ENCODE measurements at regions not wholly inside any gene's neighbourhood (a gene's known extent, or its start where the extent isn't known, plus 50 kb on each side); places are given as distances from the start of the nearest gene placed in this dataset.

GRCh38 chr5:93071710-93072109, 509.3 kb downstream of the NR2F1-AS1 start:
- no peak for TF ChIP-seq GATA2 (IDR thresholded peaks at IDR 0.05; ENCODE audit: low read depth, low read length)
- no peak for TF ChIP-seq GATA3 (IDR thresholded peaks at IDR 0.05; ENCODE audit: low read depth, low read length)
